Loucy (cell line): ENCODE measurements at regions not wholly inside any gene's neighbourhood (a gene's known extent, or its start where the extent isn't known, plus 50 kb on each side); places are given as distances from the start of the nearest gene placed in this dataset.

ENCODE experiments used
- H2AFZ ChIP-seq: fragments of 200-600 bp; sonication (generic); 2 replicates; pipeline ENCODE4 v1.6.0; 2016; ENCODE audit warnings: antibody characterized with exemption, mild to moderate bottlenecking, low read length, moderate library complexity
- H3F3A ChIP-seq: fragments of 200-600 bp; 2 replicates; pipeline ENCODE4 v1.6.0; 2016; ENCODE audit warnings: antibody characterized with exemption, low read depth, mild to moderate bottlenecking
- H3K27me3 ChIP-seq: fragments of 200-600 bp; sonication (generic); 2 replicates; pipeline ENCODE4 v1.6.1; 2014; ENCODE audit warnings: low read length, mild to moderate bottlenecking; ENCODE audit not compliant: insufficient read depth, poor library complexity, severe bottlenecking
- H3K36me3 ChIP-seq: fragments of 200-600 bp; sonication (generic); 2 replicates; pipeline ENCODE4 v1.6.1; 2016; ENCODE audit warnings: low read length; ENCODE audit not compliant: insufficient read depth
- H3K4me1 ChIP-seq: fragments of 200-600 bp; sonication (generic); 2 replicates; pipeline ENCODE4 v1.5.1; 2014; ENCODE audit warnings: low read length, mild to moderate bottlenecking; ENCODE audit not compliant: insufficient read depth, poor library complexity, severe bottlenecking
- H3K4me2 ChIP-seq: fragments of 200-600 bp; sonication (generic); 2 replicates; pipeline ENCODE4 v1.6.0; 2014; ENCODE audit warnings: antibody characterized with exemption, low read length, low read depth, mild to moderate bottlenecking; ENCODE audit not compliant: poor library complexity, severe bottlenecking
- H3K4me3 ChIP-seq: fragments of 200-600 bp; sonication (generic); 2 replicates; pipeline ENCODE4 v1.5.1; 2014; ENCODE audit warnings: low read length, mild to moderate bottlenecking, mixed read lengths; ENCODE audit not compliant: poor library complexity, severe bottlenecking
- H3K79me2 ChIP-seq: fragments of 200-600 bp; sonication (generic); 2 replicates; pipeline ENCODE4 v1.6.1; 2014; ENCODE audit warnings: low read length; ENCODE audit not compliant: insufficient read depth
- H3K9ac ChIP-seq: fragments of 200-600 bp; sonication (generic); 2 replicates; pipeline ENCODE4 v1.6.0; 2014; ENCODE audit warnings: mild to moderate bottlenecking, low read depth, low read length, moderate library complexity; ENCODE audit not compliant: poor library complexity, severe bottlenecking
- H3K9me2 ChIP-seq: fragments of 200-600 bp; sonication (generic); replicated peaks from 2 replicates; pipeline ENCODE4 v1.6.1; 2016; ENCODE audit warnings: low read depth, low read length, mixed read lengths
- H3K9me3 ChIP-seq: fragments of 200-600 bp; sonication (generic); 2 replicates; pipeline ENCODE4 v1.6.1; 2014; ENCODE audit warnings: mild to moderate bottlenecking, antibody characterized with exemption, low read length, low read depth; ENCODE audit not compliant: insufficient read depth
- H4K20me1 ChIP-seq: fragments of 200-600 bp; sonication (generic); 2 replicates; pipeline ENCODE4 v1.6.0; 2014; ENCODE audit warnings: antibody characterized with exemption, low read length, mild to moderate bottlenecking; ENCODE audit not compliant: insufficient read depth, poor library complexity, severe bottlenecking
- EZH2phosphoT487 ChIP-seq: fragments of 200-600 bp; IDR thresholded peaks from 2 replicates; pipeline ENCODE4 v1.6.1; 2018; ENCODE audit warnings: antibody characterized with exemption, mild to moderate bottlenecking, moderate library complexity, borderline replicate concordance
- TF ChIP-seq, protein P1 (sequence below): fragments of 200-600 bp; sonication (generic); conservative IDR thresholded peaks from 2 replicates; pipeline ENCODE4 v1.5.1; 2014; ENCODE audit warnings: mild to moderate bottlenecking, antibody characterized with exemption, low read length

DNA sequence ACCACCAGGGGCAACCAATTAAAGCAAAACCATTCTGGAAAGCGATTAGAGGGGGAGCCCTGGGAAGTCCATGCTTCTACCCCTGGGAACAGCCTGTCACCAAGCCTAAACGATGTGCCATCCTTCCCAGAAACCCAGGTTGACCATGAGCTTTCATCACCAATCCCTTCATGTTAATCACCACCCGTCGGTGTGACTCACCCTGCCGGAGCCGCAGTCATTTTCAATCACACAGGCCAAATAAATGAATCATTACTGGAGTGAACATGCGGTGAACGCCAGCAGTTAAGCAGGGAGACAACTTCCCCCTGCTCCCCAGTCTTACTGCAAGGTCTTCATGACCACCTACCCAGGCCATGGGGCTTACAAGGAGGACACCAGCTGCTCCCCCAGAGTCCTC, 308.8 kb downstream of the AJAP1 start:
- H4K20me1 ChIP-seq: no peaks in the 10 kb centered on the region

DNA sequence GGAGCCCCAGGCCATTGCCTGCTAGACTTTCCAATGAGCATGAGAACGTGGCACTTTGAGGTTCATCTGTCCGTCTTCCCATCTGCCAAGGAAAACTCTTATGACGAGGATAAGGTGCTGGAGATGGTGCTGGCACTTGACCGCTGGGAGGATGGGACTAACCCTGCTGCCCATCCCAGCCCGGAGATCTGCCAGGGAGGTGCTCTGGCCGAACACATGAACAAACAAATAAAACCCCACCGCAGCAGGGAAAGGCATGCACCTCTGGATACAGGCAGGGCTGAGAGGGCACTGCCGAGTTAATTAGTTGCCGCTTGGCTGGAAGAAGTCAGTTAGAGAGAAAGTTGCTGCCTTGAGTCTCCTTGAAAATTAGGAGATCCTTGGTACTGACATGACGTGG, 308.4 kb downstream of the AJAP1 start:
- no peaks in the 10 kb centered on the region for H3K4me1 ChIP-seq
- no peaks in the 10 kb centered on the region for H3F3A ChIP-seq
- H3K9me2 ChIP-seq: no peaks in the 10 kb centered on the region
- no peak overlapping the region for H3K9ac ChIP-seq
- H3K79me2 ChIP-seq: no peaks in the 10 kb centered on the region
- H3K9me3 ChIP-seq: no peaks in the 10 kb centered on the region; the same call in 1 of the 2 replicates
- no peak overlapping the region for H3K4me3 ChIP-seq
- H3K27me3 ChIP-seq: no peaks in the 10 kb centered on the region
- no peak overlapping the region for H3K4me2 ChIP-seq
- H3K36me3 ChIP-seq: no peaks in the 10 kb centered on the region
- H2AFZ ChIP-seq: no peak overlapping the region
- no peak for TF ChIP-seq EZH2phosphoT487
- TF ChIP-seq, protein P1, sequence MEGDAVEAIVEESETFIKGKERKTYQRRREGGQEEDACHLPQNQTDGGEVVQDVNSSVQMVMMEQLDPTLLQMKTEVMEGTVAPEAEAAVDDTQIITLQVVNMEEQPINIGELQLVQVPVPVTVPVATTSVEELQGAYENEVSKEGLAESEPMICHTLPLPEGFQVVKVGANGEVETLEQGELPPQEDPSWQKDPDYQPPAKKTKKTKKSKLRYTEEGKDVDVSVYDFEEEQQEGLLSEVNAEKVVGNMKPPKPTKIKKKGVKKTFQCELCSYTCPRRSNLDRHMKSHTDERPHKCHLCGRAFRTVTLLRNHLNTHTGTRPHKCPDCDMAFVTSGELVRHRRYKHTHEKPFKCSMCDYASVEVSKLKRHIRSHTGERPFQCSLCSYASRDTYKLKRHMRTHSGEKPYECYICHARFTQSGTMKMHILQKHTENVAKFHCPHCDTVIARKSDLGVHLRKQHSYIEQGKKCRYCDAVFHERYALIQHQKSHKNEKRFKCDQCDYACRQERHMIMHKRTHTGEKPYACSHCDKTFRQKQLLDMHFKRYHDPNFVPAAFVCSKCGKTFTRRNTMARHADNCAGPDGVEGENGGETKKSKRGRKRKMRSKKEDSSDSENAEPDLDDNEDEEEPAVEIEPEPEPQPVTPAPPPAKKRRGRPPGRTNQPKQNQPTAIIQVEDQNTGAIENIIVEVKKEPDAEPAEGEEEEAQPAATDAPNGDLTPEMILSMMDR: no peak
- H4K20me1 ChIP-seq: no peaks in the 10 kb centered on the region

More for the DNA sequence above, 308.8 kb downstream of the AJAP1 start:
- H3K4me1 ChIP-seq: no peaks in the 10 kb centered on the region
- H3F3A ChIP-seq: no peaks in the 10 kb centered on the region
- no peaks in the 10 kb centered on the region; the same call in 1 of the 2 replicates for H3K9me3 ChIP-seq
- no peaks in the 10 kb centered on the region for H3K79me2 ChIP-seq
- TF ChIP-seq, protein P1: no peak
- no peak for TF ChIP-seq EZH2phosphoT487
- H3K4me2 ChIP-seq: no peak overlapping the region
- H2AFZ ChIP-seq: no peak overlapping the region
- H3K9me2 ChIP-seq: no peaks in the 10 kb centered on the region
- H3K4me3 ChIP-seq: no peak overlapping the region
- no peak overlapping the region for H3K9ac ChIP-seq
- H3K36me3 ChIP-seq: no peaks in the 10 kb centered on the region
- H3K27me3 ChIP-seq: no peaks in the 10 kb centered on the region

DNA sequence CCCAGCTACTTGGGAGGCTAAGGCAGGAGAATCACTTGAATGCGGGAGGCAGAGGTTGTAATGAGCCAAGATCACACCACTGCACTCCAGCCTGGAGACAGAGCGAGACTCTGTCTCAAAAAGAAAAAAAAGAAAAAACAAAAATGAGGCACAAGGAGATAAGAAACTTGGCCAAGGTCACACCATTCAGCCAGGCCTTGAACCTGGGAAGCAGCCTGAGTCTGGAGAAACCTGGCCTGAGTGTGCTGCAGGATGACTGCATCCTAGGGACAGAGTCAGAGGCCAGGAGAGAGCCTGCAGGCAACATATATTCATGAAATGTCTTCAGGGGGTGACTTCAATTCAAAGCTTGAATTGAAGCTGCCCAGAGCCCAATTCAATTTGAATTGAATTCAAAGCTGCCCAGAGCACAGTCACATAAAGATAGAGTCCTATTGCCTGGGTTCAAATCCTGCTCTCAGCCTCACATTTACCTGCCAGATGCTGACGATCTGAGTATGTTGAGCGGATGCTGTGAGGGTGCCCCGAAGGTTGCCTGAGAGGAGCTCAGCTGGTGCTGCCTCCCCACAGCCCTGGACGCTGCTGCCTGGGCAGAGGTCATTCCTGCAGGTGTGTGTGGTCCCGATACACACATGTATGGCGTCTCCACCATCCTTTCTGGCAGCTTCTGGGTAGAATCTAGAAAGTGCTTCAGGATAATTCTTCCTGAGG, 307.7 kb downstream of the AJAP1 start:
- Histone ChIP-seq H3K4me2 (no peak overlapping the region), H3F3A (no peaks in the 10 kb centered on the region), H3K79me2 (no peaks in the 10 kb centered on the region), H3K9ac (no peak overlapping the region), H3K4me3 (no peak overlapping the region), H3K27me3 (no peaks in the 10 kb centered on the region), H2AFZ (no peak overlapping the region), H3K9me2 (no peaks in the 10 kb centered on the region), H3K9me3 (no peaks in the 10 kb centered on the region; the same call in 1 of the 2 replicates), H3K36me3 (no peaks in the 10 kb centered on the region), H4K20me1 (no peaks in the 10 kb centered on the region), H3K4me1 (no peaks in the 10 kb centered on the region)
- TF ChIP-seq EZH2phosphoT487: no peak
